GM13977 (cell line): ENCODE measurements at regions not wholly inside any gene's neighbourhood (a gene's known extent, or its start where the extent isn't known, plus 50 kb on each side); places are given as distances from the start of the nearest gene placed in this dataset.

ENCODE experiments used
- DNase-seq: peaks from one replicate; pipeline ENCODE4 v3.0.0; 2012; ENCODE audit warnings: low spot score
- CTCF ChIP-seq: IDR thresholded peaks from 2 replicates; pipeline ENCODE4 v1.5.1; 2012; ENCODE audit warnings: mild to moderate bottlenecking, control low read depth; ENCODE audit not compliant: insufficient read depth; ENCODE audit errors: extremely low read depth, missing control alignments
- in situ Hi-C: fragments of 300-500 bp; cut with MboI; formaldehyde crosslinking; loops from one replicate; pipeline ENCODE4 v1.12.0; 2022; ENCODE audit warnings: low sequenced_read_pairs, low pct_unique_long_range_greater_than_20kb, mixed read lengths, inconsistent platforms; ENCODE audit not compliant: unreplicated experiment

- in situ Hi-C loops: loop anchor here (10.0 kb wide), 1 partner anchor 424 kb away; no protein-coding TSS in a partner anchor
- DNase-seq: no peak
- peak; percentile 43 for TF ChIP-seq CTCF
These were observed 207.6 kb upstream of the DMRTA1 start for GRCh38 chr9:22238809-22239684.

- TF ChIP-seq CTCF: no peak
- in situ Hi-C loops: no loop called here
- DNase-seq: peak; percentile 35
These were observed 206.0 kb upstream of the DMRTA1 start for GRCh38 chr9:22240619-22241018.

DNA sequence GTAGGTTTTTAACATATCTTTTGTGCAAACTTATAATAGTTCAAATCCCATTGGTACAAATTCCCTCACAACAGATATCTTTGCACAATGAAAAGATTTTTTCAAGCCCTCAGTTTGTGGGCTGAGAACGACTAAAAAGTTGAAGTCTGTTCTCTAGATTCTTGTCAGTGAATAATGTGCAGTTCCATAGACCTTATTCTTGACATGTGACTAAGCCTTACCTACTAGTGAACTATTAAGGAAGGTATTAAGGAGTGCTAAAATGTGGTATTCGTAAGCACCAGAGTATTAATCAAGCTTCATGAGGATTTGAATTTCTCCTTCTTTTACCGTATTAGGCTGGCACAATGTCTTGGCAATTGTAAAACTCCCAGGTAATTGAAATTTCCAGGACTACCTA, 205.6 kb upstream of the DMRTA1 start:
- no peak for DNase-seq
- no peak for TF ChIP-seq CTCF
- in situ Hi-C loops: no loop called here

DNA sequence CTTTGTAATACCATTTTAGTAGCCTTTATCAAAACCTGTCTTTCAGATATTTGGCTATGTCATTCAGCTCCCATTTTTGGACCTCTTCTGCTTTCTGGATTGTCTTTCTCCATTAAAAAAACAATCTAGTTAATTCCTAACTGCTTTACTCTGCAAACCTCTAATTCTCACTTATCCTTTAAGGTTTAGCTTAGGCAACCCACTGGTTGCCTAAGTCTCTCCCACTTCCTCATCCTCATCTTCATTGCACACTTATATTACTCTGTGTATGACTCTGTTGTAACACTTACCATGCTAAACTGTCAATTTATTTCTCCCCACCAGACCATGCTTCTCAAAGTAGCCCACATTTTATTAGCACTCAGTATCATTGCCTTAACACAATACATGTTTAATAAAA, 205.0 kb upstream of the DMRTA1 start:
- DNase-seq: no peak
- no peak for TF ChIP-seq CTCF
- in situ Hi-C loops: no loop called here

DNA sequence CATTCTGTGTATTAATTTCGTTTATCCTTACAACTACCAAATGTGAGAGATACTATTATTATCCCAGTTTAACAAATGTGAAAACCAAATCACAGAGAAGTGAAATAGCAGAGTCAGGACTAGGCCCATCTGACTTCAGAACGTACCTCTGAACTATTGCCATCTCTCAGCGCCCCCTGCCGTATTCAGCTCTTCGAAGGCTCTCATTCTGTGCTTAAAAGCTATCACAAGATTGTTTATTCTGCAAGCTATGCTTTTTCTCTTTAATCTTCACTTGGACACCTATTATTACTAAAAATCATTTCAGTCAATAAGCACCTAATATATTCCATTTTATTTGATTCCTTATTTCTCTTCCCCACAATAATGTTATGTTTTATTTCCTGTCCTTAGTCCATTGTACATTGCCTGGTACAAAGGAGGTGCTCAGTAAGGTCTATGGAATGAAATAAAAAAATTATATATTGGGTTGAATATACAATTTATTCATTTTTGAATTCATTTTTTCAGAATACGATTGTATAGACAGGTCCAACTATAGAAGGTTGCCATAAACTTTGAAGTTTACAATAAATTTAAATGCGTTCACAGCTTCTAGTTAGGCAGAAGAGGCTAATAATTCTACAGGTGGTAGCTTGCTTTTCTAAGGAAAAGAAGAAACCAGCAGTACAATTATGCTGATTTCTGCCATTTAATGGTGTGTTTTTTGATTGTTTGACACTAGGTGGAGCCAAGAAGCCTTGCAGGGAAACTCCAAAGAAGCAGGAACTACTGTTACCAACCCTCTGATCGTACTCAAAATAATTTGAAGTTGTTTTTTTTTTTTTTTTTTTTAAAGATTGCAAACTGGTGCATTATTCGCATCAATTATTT, 202.2 kb upstream of the DMRTA1 start:
- in situ Hi-C loops: no loop called here
- peak; percentile 67 for TF ChIP-seq CTCF
- peak; percentile 36 for DNase-seq

- DNase-seq: no peak
- no peak for TF ChIP-seq CTCF
- in situ Hi-C loops: no loop called here
These were observed 191.3 kb upstream of the DMRTA1 start for GRCh38 chr9:22255337-22255736.
